ENCODE measurements at regions not wholly inside any gene's neighbourhood (a gene's known extent, or its start where the extent isn't known, plus 50 kb on each side); places are given as distances from the start of the nearest gene placed in this dataset.
"Not testable (repeated sequence)": the region's sequence is repeated elsewhere in the genome, so short reads cannot be mapped to it uniquely, and the experiment has no call there.

DNA sequence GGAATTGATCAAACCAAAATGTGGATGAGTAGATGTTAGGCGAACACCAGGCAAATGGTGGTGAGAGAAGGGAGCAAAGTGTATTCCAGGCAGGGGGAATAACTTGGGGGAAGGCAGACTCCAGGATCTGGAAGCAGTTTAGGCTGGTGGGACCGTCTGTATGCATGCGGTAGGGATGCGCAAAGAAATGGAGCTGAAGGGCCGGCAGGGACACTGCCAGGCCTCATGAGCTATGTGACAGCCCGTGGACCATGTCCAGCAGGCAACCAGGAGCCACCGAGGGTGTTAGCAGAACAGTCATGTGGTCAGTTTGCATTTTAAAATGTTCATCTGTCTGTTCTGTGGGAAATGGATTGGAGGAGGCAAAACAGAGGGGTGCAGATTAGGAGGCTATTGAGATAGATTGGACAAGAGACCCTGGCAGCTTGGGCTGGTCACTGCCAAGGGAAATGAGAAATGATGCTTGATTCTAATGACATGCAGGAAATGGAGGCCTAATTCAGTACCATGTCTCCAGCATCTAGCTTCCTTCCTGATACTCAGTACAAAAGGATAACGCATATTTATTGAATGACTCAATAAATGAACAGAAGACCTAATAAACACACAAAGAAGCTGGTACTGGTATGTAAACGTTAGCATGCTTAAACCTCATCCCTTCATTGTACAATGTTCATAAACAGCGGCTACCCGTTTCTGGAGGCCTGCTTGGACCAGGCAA lies 412.4 kb downstream of the BUD13 start:
- no peak for DNase-seq

DNA sequence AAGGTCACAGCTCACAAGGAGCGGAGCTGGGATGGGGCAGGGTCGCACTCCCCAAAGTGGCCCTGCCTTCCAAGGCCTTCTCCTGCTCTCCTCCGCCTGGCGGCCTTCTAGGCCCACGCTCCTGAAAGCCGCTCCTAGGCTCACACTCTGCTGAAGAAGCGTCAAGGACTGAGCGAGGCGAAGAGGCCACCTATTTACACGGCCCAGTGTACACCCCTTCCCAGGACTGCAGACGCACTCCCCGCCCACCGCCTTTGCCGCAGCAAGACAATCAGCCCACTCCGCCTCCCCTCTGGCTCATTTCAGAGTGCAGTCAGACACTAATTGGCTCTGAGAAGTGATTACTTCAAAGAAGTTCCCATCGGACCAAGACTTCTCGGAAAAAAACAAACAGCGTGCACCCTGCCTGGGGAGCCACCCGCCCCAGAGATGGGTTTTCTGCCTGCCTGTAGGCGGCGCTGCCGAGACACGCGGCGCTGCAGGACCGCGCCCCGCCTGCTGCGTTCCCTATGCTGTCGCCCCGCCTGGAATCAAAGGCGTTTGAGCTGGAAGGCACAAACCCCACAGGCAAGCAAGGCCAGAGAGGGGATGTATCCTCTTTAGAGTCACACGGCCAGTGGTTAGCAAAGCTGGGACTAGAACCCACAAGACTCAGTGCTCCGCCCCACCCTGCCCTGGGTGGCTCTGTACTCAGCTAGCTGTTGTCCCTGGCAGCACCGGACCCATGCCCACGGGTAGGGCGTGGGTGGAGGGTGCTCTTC lies 414.8 kb downstream of the BUD13 start:
- peak; percentile 4 for DNase-seq

DNA sequence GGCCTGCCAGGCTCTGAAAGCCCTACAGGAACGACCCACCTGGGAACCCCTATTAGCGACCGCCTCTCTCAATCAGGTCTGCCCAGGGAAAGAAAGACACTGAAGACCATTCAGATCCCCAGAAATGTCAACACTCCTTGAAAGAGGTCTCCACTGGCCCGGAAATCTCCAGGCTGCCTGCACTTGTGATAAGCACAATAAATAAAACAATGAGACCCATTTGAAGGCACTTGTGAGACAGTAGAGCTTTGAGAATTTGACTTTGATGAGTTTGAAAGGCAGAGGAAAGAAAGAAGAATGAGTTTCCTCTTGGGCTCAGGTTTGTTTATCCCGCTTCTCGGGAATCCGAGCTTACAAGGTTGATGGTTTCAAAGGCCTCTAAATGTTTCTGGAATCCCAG lies 416.3 kb downstream of the BUD13 start:
- DNase-seq = no peak

DNA sequence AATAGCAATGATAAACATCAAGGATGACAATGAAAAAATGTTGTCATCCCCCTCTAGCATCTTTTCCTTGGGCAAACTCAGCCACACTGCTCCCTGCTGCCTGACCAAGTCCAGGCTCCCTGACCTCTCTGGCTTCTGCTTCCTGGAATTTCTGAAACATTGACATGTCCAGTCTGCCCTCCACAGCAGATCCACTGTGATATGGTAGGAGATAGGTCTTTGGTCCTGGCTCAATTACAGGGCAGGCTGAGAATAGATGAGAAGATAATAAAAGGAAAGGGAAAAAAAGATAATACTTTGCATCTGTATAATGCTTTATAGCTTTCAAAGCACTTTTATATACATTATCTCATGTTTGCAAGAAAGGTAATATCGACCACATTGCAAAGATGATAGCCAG lies 417.7 kb downstream of the BUD13 start:
- DNase-seq = no peak

DNA sequence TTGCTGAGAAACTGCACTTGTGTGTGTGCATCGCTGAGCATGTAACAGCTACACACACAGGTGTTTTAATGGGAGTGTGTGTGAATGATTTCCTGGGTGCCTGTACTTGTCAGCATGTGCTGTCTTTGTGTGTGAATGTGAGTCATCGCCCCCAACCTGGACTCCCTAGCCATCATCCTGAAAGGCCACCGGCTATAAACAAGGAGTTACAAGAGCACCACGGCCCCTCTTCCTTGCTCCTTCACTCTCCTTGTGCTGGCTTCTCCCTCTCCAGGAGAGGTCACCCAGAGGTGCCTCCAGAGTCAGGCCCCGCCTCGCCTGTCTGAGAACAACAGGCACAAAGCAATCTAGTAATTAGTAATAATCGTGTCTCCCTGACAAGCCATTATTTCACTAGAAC lies 419.2 kb downstream of the BUD13 start:
- DNase-seq = no peak

DNA sequence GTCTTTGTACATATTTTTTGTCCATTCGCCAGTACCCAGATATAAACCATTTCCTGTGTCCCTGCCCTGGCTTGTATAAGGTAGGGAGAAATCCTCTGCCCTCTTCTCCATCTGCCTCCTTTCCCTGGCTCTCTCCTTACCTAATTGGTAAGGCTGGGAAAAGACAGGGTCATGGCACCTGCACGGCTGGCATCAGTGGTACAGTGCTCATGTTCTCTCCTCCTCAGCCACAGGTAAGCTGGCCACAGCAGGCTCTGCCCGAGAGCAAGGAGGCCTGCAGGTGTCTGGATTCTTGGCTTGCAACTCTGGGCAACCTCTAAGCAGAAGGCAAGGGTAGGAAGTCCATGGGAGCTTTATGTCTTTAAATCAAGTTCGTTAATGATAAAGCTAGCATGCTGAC lies 419.9 kb downstream of the BUD13 start:
- DNase-seq = no peak

DNA sequence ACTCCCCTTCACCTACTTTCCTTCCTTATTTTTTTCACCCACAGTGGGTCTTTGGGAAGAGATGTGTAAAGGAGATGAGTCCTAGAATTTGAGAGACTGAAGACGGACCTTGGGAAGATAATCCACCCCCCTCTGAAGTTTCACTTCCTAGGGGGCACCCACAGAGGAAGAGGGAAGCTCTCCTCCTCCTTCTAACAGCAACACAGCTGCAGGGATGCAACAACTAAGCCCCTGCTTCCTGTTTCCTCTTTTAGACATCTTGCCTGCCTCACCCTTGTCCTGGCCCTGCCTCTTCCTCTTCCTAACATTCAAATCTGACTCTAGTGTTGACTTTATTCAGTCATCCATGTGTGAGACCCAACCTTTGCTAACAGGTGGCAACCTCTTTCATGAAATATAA lies 424.6 kb downstream of the BUD13 start:
- no peak for DNase-seq

DNA sequence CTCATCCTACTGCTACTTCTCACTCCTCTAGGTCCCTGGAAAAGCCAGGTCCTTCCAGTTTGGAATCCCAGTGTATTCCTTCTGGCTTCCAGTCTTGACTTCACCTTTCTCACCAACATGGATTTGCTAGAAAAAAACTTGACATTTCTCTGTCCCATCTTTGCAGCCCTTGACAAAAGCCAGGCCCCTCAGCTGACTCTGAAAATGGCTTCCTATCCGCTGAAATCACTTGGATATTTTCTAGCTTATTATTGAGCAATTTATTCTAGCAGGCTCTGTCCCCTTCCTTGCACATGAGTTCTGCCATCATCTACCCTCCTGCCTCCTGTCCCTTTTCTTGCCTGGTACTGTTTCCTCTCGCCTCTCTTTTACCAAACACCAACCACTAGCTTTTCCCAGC lies 427.2 kb downstream of the BUD13 start:
- DNase-seq = no peak

DNA sequence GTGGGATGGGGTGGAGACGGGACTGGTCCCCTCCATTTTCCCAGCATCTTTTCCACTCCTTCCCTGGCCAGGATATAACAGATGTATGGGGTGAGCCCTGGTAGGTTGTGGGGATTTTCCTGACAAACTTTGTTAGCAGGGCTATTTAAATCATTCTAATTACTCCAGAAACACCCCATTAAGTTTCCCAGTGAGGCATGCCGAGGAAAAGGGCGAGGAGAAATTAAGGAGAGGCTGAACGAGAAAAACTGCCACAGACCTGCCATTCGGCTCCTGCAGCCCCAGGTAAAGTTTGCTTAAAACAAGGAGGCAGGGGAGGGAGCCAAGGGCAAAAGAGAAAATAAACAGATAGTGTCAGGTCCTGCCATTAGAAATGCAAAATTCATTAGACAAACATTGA lies 428.2 kb downstream of the BUD13 start:
- no peak for DNase-seq

DNA sequence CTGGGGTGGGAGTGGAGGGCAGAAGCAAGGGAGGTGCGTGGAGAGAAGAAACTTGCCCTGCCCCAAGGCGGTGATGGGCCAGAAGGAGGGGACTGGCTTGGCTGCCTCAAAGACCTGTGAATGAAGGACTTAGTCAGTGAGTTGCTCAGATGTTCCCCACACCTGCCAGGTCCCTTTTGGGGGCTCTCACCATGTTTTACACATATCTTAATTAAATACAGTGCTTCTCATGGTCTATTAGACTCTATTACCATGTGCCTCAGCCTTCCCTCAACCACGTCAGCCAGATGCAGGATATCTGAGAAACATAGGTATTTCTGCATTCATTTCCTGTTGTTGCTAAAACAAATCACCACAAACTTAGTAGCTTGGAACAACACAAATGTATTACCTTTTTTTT lies 429.5 kb downstream of the BUD13 start:
- no peak for DNase-seq

DNA sequence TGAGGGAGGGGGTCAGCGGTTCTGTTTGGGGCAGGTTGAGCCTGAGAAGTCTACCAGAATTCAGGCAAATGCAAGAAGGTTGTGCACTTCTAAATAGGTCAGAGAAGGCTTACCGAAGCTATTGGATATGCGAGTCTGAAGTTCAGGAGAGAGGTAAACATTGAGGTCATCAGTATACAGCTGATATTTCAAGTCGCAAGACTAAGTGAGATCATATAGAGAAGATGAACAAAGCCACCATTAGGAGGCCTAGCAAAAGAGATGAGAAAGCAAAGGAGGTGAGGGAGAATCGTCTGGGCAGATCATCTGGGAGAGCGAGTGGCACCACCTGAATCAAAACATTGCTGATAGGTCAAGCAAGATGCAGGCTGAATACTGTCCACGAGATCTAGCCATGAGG lies 430.6 kb downstream of the BUD13 start:
- no peak for DNase-seq

DNA sequence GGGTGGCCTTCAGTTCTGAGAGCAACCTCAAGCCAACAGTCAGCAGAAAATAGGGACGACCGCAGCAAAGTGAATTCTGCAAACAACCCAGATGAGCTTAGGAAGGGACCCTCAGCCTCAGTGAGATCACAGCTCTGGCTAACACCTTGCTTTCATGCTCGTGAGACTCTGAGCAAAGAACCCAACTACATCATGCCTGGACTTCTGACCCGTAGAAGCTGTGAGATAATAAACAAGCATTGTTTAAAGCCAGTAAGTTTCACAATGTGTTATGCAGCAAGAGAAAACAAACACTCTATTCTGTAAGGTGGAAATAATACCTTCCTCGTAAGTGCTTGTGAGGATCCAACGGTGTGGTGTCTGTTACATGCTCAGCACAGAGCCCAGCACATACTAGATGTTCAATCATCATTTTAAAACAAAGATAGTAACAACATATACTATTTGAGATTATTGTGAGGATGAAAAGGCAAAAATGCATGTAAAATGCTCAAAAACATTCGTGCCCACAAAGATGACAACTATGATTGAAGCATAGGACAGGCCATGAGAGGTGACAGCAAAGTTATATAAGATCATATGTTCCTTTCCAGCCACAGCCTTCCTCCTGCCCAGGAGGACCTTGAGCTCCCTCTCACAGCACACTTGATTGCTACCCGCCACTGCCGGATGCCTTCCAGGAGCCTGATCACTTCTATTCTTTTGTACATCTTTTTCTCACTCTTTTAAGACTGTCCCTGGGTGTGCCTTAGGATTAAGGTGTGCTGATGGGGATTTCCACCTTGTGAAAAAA lies 433.3 kb downstream of the BUD13 start:
- DNase-seq = no peak

DNA sequence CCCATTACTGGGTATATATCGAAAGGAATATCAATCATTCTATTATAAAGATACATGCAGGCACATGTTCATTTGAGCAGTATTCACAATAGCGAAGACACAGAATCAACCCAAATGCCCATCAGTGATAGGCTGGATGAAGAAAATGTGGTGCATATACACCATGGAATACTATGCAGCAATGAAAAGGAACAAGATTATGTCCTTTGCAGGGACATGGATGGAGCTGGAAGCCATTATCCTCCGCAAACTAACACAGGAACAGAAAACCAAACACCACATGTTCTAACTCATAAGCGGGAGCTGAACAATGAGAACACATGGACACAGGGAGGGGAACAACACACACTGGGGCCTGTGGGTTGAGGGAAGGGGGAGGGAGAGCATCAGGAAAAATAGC lies 434.3 kb downstream of the BUD13 start:
- DNase-seq = not testable (repeated sequence)

DNA sequence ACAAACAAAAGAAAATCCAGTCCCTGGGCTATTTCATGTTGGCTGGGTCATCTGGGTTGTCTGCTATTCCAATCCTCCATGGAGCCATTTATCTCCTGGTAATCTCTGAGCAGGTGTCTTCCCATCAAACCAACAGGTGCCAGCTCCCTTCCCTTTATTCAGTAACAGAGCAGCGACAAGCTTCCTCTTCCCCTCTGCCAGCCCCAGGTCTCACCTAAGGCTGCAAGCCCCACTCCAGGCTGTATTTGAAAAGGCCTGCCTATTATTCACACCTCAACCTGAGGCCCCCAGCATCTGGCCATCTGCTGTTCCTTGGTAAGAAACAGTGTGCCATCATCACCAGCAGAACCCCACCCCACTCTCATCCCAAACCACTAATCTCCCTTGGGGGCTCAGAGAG lies 436.2 kb downstream of the BUD13 start:
- no peak for DNase-seq

DNA sequence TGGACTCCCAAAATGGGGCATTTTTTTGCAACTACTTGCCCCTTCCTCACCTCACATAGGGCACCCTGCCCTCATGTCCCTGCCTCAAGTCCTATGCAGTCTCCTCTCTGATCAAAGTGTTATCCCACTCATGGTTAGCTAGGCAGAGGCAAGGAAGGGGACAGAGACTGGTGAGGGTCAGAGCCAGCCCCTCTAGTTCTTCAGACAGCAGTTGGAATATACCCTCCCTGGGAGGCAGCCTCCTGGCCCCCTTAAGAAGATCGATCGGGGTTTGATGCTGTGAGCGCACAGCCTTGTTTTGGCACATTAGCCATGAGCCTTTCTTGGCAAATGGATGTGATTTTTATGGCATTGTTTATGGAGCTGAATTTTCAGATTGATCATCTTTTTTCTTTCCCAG lies 436.9 kb downstream of the BUD13 start:
- DNase-seq = no peak

DNA sequence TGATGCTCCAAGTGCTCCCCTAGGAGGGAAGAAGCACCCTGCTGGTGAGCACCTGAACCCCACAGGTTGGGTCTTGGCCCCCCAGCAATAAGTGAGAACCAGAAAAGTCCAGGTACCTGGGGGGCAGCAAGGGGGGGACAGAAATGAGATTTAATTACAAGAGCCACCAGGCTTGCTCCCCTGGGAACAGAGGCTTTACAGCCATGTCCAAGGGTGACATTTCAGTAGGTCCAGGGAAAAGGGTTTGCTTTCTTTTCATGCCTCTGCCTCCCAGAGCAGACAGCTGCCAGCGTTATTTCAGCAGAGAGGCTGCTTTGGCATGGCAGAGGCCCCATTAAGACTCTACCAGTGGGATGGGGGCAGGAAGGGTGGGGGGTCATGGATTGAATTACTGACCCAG lies 437.7 kb downstream of the BUD13 start:
- DNase-seq = no peak

DNA sequence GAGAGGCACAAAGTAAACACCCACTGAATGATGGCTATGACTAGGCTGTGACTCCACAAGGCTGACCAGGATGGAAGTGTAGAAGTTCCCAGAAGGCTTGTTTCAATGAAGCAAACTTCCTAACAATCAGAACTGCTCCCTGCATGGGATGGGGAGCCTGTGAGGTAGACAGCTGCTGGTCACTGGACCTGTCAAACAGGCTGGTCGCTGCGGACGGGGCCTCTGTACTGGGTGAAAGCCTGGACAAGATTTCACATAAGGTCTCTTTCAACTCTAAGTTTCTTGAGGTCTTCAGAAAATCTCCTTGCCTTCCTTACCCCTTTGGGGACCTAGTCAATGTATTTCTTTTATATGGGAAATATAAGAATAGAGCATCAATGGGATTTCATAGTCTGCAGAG lies 438.2 kb downstream of the BUD13 start:
- no peak for DNase-seq

DNA sequence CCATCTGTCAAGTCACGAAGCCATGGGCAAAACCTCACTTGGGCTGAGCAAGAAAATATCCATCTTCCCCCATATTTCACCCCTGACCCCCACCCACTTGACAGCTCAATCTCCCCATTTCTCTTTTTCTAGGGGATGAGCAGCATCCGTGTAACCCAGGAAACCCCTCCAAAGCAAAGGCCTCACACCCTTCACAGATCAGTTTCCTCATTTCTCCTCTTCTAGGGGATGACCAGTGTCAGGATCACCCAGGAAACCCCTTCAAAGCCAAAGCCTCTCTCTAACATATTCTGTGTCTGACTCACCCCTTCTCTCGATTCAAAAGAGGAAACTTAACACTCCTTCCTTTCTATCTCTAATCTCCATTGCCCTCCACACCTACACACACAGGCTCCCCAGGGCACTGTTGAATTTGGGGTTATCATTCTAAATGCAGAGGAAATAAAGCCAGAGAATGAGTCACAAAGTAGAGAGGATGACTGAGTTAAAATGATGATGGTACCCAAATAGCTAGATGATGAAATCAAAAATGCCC lies 439.7 kb downstream of the BUD13 start:
- DNase-seq = no peak

DNA sequence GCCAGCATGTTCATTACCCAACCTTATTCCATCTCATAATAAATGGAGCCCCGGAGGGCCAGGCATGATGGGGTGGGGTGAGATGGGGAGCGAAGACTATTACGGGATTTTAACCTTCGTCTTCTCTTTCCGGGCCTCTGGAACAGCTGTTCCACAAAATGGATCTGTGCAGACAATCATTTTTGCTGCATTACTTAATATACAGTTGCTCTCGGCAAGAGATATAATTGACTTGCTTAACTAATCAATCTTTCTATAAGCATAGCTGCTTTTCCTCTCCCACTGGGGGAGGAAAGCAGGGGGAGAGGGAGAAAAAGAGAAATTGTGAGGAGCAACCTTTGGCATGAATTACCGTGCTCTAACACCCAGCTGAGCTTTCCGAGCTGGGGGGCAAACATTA lies 440.4 kb downstream of the BUD13 start:
- no peak for DNase-seq

DNA sequence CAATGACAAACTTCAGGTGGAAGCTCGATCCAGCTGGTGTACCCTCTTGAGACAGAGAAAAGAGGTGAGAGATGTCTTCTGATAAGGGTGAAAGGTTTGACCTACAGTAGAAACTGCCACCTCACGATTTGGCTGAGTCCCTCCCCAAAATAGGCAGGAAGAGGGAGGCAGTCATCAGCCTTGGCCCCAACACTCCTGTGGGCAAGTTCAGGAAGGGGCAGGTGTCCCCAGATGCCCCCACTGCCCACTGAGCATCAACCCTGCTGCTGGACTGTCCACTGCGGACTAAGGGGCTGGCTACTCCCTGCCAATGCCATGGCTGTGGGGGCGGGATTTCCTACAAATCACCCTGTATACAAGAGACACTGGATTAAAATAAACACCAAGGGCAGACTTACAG lies 441.4 kb downstream of the BUD13 start:
- DNase-seq = no peak

DNA sequence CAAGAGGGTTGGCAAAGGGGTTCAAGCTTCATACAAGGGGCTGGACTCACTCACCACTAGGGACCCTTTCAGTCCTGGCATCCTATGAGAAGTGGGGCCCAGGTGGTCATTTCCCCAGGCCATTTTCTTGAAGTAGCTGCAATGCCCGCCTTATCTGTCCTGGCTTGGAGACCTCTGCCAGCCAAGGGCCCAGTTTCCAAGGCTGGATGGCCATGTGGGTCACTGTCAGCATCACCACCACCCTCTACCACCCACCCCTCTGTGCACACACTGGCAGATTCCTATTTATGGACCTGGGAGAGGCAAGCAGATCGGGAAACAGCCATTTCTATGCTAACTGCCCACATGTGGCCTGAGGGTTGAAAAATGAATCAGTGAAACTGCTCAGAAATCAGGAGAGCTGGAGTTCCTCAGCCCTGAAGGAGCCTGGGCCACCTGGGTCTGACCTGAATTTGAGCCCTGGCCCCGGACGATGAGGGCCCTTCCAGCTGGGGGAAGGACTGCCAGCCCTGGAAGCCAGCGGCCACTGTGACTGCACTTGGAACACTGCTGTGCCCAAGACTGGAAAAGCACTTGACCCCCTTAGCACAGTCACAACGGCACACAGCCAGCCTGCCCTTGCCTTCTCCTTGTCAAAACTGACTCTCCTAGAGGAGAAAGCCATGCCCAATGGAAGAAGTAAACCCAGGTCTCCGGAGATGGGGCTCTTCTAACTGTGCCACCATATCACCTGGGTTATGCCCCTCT lies 442.2 kb downstream of the BUD13 start:
- no peak for DNase-seq

DNA sequence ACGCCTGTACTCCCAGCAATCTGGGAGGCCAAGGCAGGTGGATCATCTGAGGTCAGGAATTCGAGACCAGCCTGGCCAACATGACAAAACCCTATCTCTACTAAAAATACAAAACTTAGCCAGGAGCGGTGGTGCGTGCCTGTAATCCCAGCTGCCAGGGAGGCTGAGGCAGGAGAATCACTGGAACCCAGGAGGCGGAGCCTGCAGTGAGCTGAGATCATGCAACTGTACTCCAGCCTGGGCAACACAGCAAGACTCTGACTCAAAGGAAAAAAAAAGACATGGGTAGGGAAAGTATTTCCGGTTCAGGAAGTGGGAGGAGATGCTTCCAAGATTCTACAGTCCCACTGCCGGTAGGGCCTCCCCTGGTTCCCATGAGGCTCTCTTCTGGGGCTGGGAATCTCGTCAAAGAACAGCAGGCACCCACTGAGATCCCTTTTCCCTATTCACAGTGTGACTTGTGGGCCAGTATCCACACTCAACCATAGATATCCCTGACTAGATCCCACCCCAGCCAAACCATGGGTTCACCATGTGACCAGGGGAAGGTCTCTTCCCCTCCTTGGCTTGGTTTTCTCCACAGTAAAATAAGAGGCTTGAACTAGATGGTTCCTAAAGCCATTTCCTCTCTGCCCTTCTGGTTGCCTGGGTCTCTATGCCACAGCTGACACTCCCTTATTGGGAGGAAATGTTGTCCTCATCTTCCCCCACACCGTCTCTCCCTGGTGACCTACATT lies 443.3 kb downstream of the BUD13 start:
- no peak for DNase-seq

All from stimulated activated CD4-positive, alpha-beta T cell treated with anti-CD3 and anti-CD28 coated beads, Interleukin-15, amount 100 ng/mL, for 24 hours (primary cell).